Pulmonary artery endothelial cell (primary cell): ENCODE measurements at regions not wholly inside any gene's neighbourhood (a gene's known extent, or its start where the extent isn't known, plus 50 kb on each side); places are given as distances from the start of the nearest gene placed in this dataset.
"Not testable (repeated sequence)": the region's sequence is repeated elsewhere in the genome, so short reads cannot be mapped to it uniquely, and the experiment has no call there.

Experiments used
- DNase-seq: peaks from one replicate; pipeline ENCODE4 v3.0.0-alpha.2; 2011; ENCODE audit warnings: low read depth, low spot score

- DNase-seq: no peak
Observed at GRCh38 chr2:78699696-78700095, 325.8 kb upstream of the REG3G start.

GRCh38 chr2:78701546-78701945 lies 324.0 kb upstream of the REG3G start:
- no peak for DNase-seq

- no peak for DNase-seq
Observed at GRCh38 chr2:78707776-78708386, 317.6 kb upstream of the REG3G start.

- DNase-seq: no peak
Observed at GRCh38 chr2:78710632-78711375, 314.7 kb upstream of the REG3G start.

GRCh38 chr2:78715293-78715692 lies 310.2 kb upstream of the REG3G start:
- no peak for DNase-seq

- DNase-seq: no peak
Observed at GRCh38 chr2:78718024-78718423, 307.5 kb upstream of the REG3G start.

- DNase-seq: no peak
Observed at GRCh38 chr2:78718473-78718872, 307.0 kb upstream of the REG3G start.

- DNase-seq: no peak
Observed at GRCh38 chr2:78721355-78722033, 304.0 kb upstream of the REG3G start.

- no peak for DNase-seq
Observed at GRCh38 chr2:78734221-78734620, 291.3 kb upstream of the REG3G start.

- DNase-seq: no peak
Observed at GRCh38 chr2:78739282-78739681, 286.2 kb upstream of the REG3G start.

- DNase-seq: no peak
Observed at GRCh38 chr2:78749638-78750037, 275.9 kb upstream of the REG3G start.

- no peak for DNase-seq
Observed at GRCh38 chr2:78750219-78750618, 275.3 kb upstream of the REG3G start.

- no peak for DNase-seq
Observed at GRCh38 chr2:78754930-78755329, 270.6 kb upstream of the REG3G start.

GRCh38 chr2:78757191-78757590 lies 268.3 kb upstream of the REG3G start:
- no peak for DNase-seq

- DNase-seq: no peak
Observed at GRCh38 chr2:78757640-78758039, 267.9 kb upstream of the REG3G start.

GRCh38 chr2:78758765-78759164 lies 266.7 kb upstream of the REG3G start:
- not testable (repeated sequence) for DNase-seq

GRCh38 chr2:78766459-78766858 lies 259.0 kb upstream of the REG3G start:
- DNase-seq: no peak

GRCh38 chr2:78768016-78768415 lies 257.5 kb upstream of the REG3G start:
- no peak for DNase-seq

- DNase-seq: no peak
Observed at GRCh38 chr2:78775291-78775690, 250.2 kb upstream of the REG3G start.

- DNase-seq: no peak
Observed at GRCh38 chr2:78778756-78779510, 246.6 kb upstream of the REG3G start.

- DNase-seq: no peak
Observed at GRCh38 chr2:78779761-78780160, 245.7 kb upstream of the REG3G start.

GRCh38 chr2:78780256-78780655 lies 245.2 kb upstream of the REG3G start:
- DNase-seq: no peak
